Stimulated activated CD8-positive, alpha-beta memory T cell treated with anti-CD3 and anti-CD28 coated beads, Interleukin-4, amount 100 ng/mL, for 24 hours (primary cell): ENCODE measurements at regions not wholly inside any gene's neighbourhood (a gene's known extent, or its start where the extent isn't known, plus 50 kb on each side); places are given as distances from the start of the nearest gene placed in this dataset.
"Not testable (repeated sequence)": the region's sequence is repeated elsewhere in the genome, so short reads cannot be mapped to it uniquely, and the experiment has no call there.

Experiments
- DNase-seq: peaks from one replicate; pipeline ENCODE4 v3.0.0-alpha.2; 2020; ENCODE audit warnings: low read depth

- no peak for DNase-seq
Observed at GRCh38 chr21:18826562-18826961, 423.0 kb upstream of the TMPRSS15 start.

- DNase-seq: no peak
Observed at GRCh38 chr21:18831942-18832676, 428.5 kb upstream of the TMPRSS15 start.

GRCh38 chr21:18832950-18833349, 429.4 kb upstream of the TMPRSS15 start:
- no peak for DNase-seq

GRCh38 chr21:18834121-18834520, 430.5 kb upstream of the TMPRSS15 start:
- DNase-seq: not testable (repeated sequence)

- DNase-seq: no peak
Observed at GRCh38 chr21:18840239-18840638, 436.7 kb upstream of the TMPRSS15 start.

- DNase-seq: not testable (repeated sequence)
Observed at GRCh38 chr21:18857606-18858005, 454.0 kb upstream of the TMPRSS15 start.

GRCh38 chr21:18869104-18869503, 465.5 kb upstream of the TMPRSS15 start:
- no peak for DNase-seq

GRCh38 chr21:18877917-18878316, 474.3 kb upstream of the TMPRSS15 start:
- no peak for DNase-seq

- no peak for DNase-seq
Observed at GRCh38 chr21:18887922-18888602, 484.5 kb upstream of the TMPRSS15 start.

GRCh38 chr21:18893406-18893805, 489.8 kb upstream of the TMPRSS15 start:
- no peak for DNase-seq

GRCh38 chr21:18894387-18894786, 490.8 kb upstream of the TMPRSS15 start:
- no peak for DNase-seq

- no peak for DNase-seq
Observed at GRCh38 chr21:18899261-18899660, 495.7 kb upstream of the TMPRSS15 start.

GRCh38 chr21:18902660-18903059, 499.1 kb upstream of the TMPRSS15 start:
- no peak for DNase-seq

- DNase-seq: no peak
Observed at GRCh38 chr21:18907076-18907475, 503.5 kb upstream of the TMPRSS15 start.

GRCh38 chr21:18908641-18909040, 505.1 kb upstream of the TMPRSS15 start:
- DNase-seq: no peak

- DNase-seq: no peak
Observed at GRCh38 chr21:18913914-18914313, 510.3 kb upstream of the TMPRSS15 start.

- no peak for DNase-seq
Observed at GRCh38 chr21:18914570-18914969, 511.0 kb upstream of the TMPRSS15 start.

GRCh38 chr21:18917622-18918021, 514.0 kb upstream of the TMPRSS15 start:
- no peak for DNase-seq

- no peak for DNase-seq
Observed at GRCh38 chr21:18931237-18931636, 527.7 kb upstream of the TMPRSS15 start.

- no peak for DNase-seq
Observed at GRCh38 chr21:18937337-18937736, 533.8 kb upstream of the TMPRSS15 start.

GRCh38 chr21:18940791-18941190, 537.2 kb upstream of the TMPRSS15 start:
- DNase-seq: no peak

- no peak for DNase-seq
Observed at GRCh38 chr21:18950045-18950740, 546.6 kb upstream of the TMPRSS15 start.
